HCT116 (cell line): ENCODE measurements at regions not wholly inside any gene's neighbourhood (a gene's known extent, or its start where the extent isn't known, plus 50 kb on each side); places are given as distances from the start of the nearest gene placed in this dataset.

ENCODE experiments used
- CBX3 ChIP-seq: IDR thresholded peaks from 2 replicates; pipeline ENCODE4 v1.6.1; 2012; ENCODE audit warnings: low read depth
- CTCF ChIP-seq, 3 experiments: fragments of 200-600 bp in 1 of 3; sonication (generic) in 1 of 3; IDR thresholded peaks in 2 of 3; conservative IDR thresholded peaks in 1 of 3; 2 replicates each; pipeline ENCODE4 v1.5.1; 2012 to 2017; ENCODE audit warnings: low read depth in 2 of 3, low read length in 2 of 3, antibody characterized with exemption in 1 of 3, borderline replicate concordance in 1 of 3, control low read depth in 1 of 3, mild to moderate bottlenecking in 1 of 3, mixed read lengths in 1 of 3, mixed run types in 1 of 3, moderate library complexity in 1 of 3; ENCODE audit not compliant: insufficient read depth in 1 of 3
- ELF1 ChIP-seq: IDR thresholded peaks from 2 replicates; pipeline ENCODE4 v1.6.1; 2012; ENCODE audit warnings: low read depth, borderline replicate concordance
- JUND ChIP-seq: IDR thresholded peaks from 2 replicates; pipeline ENCODE4 v1.6.1; 2012
- POLR2A ChIP-seq: IDR thresholded peaks from 2 replicates; pipeline ENCODE4 v1.7.0; 2011; ENCODE audit warnings: borderline replicate concordance; ENCODE audit not compliant: insufficient read depth, insufficient read length; ENCODE audit errors: extremely low read depth
- YY1 ChIP-seq: IDR thresholded peaks from 2 replicates; pipeline ENCODE4 v1.6.1; 2011; ENCODE audit warnings: low read length, low read depth, moderate library complexity, mild to moderate bottlenecking; ENCODE audit not compliant: insufficient replicate concordance; ENCODE audit errors: extremely low read depth
- TF ChIP-seq, protein P1 (sequence below): IDR thresholded peaks from 2 replicates; pipeline ENCODE4 v1.6.1; 2012

GRCh38 chr4:8775121-8775520, 96.5 kb downstream of the HMX1 start:
- TF ChIP-seq CTCF (IDR thresholded peaks at IDR 0.05 in 2 of 3, conservative IDR thresholded peaks at IDR 0.05 in 1 of 3; ENCODE audit: borderline replicate concordance in 1 of 3, insufficient read depth in 1 of 3, low read depth in 2 of 3, low read length in 2 of 3) (no peak), POLR2A (no peak), ELF1 (no peak), YY1 (no peak), JUND (no peak), CBX3 (no peak)
- TF ChIP-seq, protein P1, sequence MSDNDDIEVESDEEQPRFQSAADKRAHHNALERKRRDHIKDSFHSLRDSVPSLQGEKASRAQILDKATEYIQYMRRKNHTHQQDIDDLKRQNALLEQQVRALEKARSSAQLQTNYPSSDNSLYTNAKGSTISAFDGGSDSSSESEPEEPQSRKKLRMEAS: no peak
